GM21515 (cell line): ENCODE measurements at regions not wholly inside any gene's neighbourhood (a gene's known extent, or its start where the extent isn't known, plus 50 kb on each side); places are given as distances from the start of the nearest gene placed in this dataset.

Experiments
- ATAC-seq: cut with Tn5 transposase; IDR thresholded peaks from one replicate; pipeline ENCODE4 v1.9.1; 2021; ENCODE audit not compliant: unreplicated experiment

DNA sequence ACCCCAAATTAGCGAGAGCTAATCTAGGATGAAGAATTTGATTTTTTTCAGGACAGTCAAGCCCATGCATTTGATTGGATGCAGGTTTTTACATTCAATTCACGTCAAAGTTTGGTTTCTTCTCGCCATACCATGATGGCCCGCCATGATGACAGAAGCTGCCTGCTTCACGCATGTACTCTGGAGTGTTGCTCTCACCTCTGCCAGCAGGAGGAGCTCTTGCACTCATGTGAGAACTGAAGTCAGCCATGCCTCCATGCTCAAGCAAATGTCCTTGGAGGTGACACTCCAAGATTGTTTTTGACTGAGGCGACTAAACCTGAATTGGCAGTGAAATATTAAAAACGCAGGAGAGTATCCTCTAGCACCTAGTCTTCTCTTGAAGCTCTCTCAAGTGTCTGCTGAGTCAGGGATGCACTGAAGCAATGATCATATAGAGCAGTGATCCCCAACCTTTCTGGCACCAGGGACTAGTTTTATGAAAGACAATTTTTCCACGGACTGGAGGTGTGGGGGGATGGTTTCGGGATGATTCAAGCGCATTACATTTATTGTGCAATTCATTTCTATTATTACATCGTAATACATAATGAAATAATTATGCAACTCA is 120.9 kb downstream of the SAMMSON start:
- ATAC-seq, result peak; percentile 99

DNA sequence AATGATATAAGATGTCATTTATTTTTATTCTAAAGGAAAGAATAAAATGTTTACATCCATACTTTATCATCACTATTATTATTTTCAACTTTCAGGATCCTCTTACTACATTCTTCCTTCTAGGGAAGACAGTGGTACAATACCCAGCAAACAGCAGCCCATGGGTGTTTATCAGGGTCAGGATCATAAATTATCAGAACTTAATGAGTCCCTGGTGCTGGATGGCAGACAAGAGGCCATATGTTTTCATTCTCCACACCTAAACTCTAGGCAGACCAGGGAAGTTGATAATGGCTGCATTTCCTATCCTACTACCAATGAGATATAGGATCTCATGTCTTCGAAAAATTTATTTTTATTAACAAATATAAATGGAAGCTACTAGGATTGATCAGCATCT is 127.7 kb downstream of the SAMMSON start:
- ATAC-seq, result no peak

DNA sequence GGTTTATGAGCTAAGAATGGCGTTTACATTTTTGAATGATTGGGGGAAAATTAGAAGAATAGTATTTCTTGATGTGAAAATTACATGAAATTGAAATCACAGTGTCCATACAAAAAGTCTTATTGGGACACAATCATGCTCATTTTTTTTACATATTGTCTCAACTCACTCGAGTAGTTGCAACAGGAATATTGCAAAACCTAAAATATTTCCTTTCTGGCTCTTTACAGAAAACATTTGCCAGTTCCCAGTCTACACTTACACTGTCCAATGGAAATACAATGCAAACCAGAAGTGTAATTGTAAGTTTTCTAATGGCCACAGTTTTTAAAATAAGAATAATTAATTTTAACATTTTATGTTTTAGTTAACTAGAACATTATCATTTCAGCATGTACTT is 137.8 kb downstream of the SAMMSON start:
- no peak for ATAC-seq

DNA sequence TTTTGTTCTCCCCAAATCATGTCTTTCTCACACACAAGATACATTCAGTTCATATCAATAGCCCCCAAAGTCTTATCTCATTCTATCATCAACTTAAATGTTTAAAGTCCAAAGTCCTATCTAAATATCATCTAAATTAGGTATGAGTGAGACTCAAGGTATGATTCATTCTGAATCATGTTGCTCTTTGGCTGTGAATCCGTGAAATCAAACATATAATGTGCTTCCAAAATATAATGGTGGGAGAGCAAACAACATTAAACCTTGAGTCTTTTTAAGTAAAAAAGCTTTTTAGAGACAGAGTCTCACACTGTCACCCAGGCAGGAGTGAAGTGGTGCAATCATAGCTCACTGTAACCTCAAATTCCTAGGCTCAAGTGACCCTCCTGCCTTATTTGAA is 139.1 kb downstream of the SAMMSON start:
- ATAC-seq, result no peak
